Esophagus squamous epithelium (tissue), 5 donors: ENCODE measurements at regions not wholly inside any gene's neighbourhood (a gene's known extent, or its start where the extent isn't known, plus 50 kb on each side); places are given as distances from the start of the nearest gene placed in this dataset.
A peak's percentile ranks its signal among the peaks of the same experiment; 100 is the strongest.
"Not testable (repeated sequence)": the region's sequence is repeated elsewhere in the genome, so short reads cannot be mapped to it uniquely, and the experiment has no call there.

Experiments used
- DNase-seq: peaks from one replicate; lab custom pipeline; 2025; lab: John Stamatoyannopoulos, UW
- H3K27ac ChIP-seq, 4 donors: fragments of 200-600 bp; sonication (generic); one replicate each; pipeline ENCODE4 v1.5.1; 2016 to 2019; ENCODE audit warnings: mild to moderate bottlenecking in 1 of 4
- H3K27me3 ChIP-seq, 4 donors: fragments of 200-600 bp; sonication (generic); 1 replicate in 3 of 4; 2 replicates in 1 of 4; pipeline versions ENCODE4 v1.5.1 to v1.6.0; 2017 to 2021; ENCODE audit warnings: antibody characterized with exemption in 1 of 4
- H3K36me3 ChIP-seq, 3 donors: fragments of 200-600 bp; sonication (generic); one replicate each; pipeline ENCODE4 v1.5.1; 2016 to 2019
- H3K4me1 ChIP-seq, 3 donors: fragments of 200-600 bp; sonication (generic); one replicate each; pipeline ENCODE4 v1.5.1; 2017 to 2019
- H3K4me3 ChIP-seq, 4 donors: fragments of 200-600 bp; sonication (generic); 1 replicate in 3 of 4; 2 replicates in 1 of 4; pipeline ENCODE4 v1.5.1; 2016 to 2019; ENCODE audit warnings: mild to moderate bottlenecking in 2 of 4, moderate library complexity in 1 of 4
- H3K9me3 ChIP-seq, 3 donors: fragments of 200-600 bp; sonication (generic); one replicate each; pipeline ENCODE4 v1.5.1; 2016 to 2019
- CTCF ChIP-seq, 6 experiments: fragments of 450-650 bp in 4 of 6; fragments of 200-600 bp in 2 of 6; sonication (generic) in 2 of 6; IDR thresholded peaks; one replicate each; pipeline ENCODE4 v1.5.1; 2016 to 2019; ENCODE audit warnings: antibody characterized with exemption in 6 of 6, mild to moderate bottlenecking in 4 of 6, moderate library complexity in 4 of 6
- POLR2A ChIP-seq, 4 donors: fragments of 450-650 bp; IDR thresholded peaks; one replicate each; pipeline ENCODE4 v1.6.1; 2017; ENCODE audit warnings: antibody characterized with exemption in 4 of 4, mild to moderate bottlenecking in 4 of 4, moderate library complexity in 3 of 4
- WGBS, 2 donors: methylation state at CpG; one replicate each; pipeline ENCODE4 v1.1.5; 2018; 5-methylcytosine and 5-hydroxymethylcytosine counted together
- intact Hi-C: fragments of 100-400 bp; cut with DNase I; formaldehyde crosslinking; loops from one replicate; pipeline ENCODE4 v1.15.0; 2022
- donor health status: DM: yes; HTN: yes; CAD: no.

- WGBS, 2 donors, result 0 to 10% methylated on average over 2 to 17 of the region's 51 CpGs
- Histone ChIP-seq H3K27me3 (no peaks in the 10 kb centered on the region), H3K4me1 (peaks cover 0 to 31% (median 10%) of the 10 kb centered on the region in 3 donors), H3K36me3 (peaks cover 0 to 7% (median 0%) of the 10 kb centered on the region in 3 donors), H3K4me3 (peak overlapping the region; percentile 46 to 82 (median 75)), H3K27ac (peak overlapping the region; percentile 77 to 90 (median 86)), H3K9me3 (no peaks in the 10 kb centered on the region)
- DNase-seq, result no peak
- TF ChIP-seq CTCF (IDR thresholded peaks at IDR 0.05) (peak in 1 of 6 experiments; percentile 16), POLR2A (IDR thresholded peaks at IDR 0.05) (peak in 1 of 4 donors; percentile 41)
- intact Hi-C loops, result no loop called here
These were observed 154.6 kb downstream of the CCDC74A start for GRCh38 chr2:131682122-131682944.

- Histone ChIP-seq H3K27ac (peak overlapping the region; percentile 77 to 90 (median 86)), H3K36me3 (peaks cover 0 to 11% (median 0%) of the 10 kb centered on the region in 3 donors), H3K4me3 (peak overlapping the region; percentile 46 to 82 (median 75)), H3K4me1 (peaks cover 0 to 31% (median 10%) of the 10 kb centered on the region in 3 donors)
- WGBS, 2 donors, result 16 to 24% methylated on average over 9 of the region's 9 CpGs
- DNase-seq, H3K9me3 ChIP-seq, H3K27me3 ChIP-seq, intact Hi-C loops: not testable (repeated sequence)
These were observed 155.2 kb downstream of the CCDC74A start for GRCh38 chr2:131682945-131683330.

- 51 to 59% methylated on average over 4 of the region's 4 CpGs for WGBS, 2 donors
- peaks cover 0 to 31% (median 10%) of the 10 kb centered on the region in 3 donors for H3K4me1 ChIP-seq
- H3K4me3 ChIP-seq, H3K27me3 ChIP-seq, H3K27ac ChIP-seq, DNase-seq, H3K9me3 ChIP-seq, intact Hi-C loops: not testable (repeated sequence)
- H3K36me3 ChIP-seq, result peaks cover 0 to 20% (median 0%) of the 10 kb centered on the region in 3 donors
These were observed 157.1 kb downstream of the CCDC74A start for GRCh38 chr2:131684631-131685316.

DNA sequence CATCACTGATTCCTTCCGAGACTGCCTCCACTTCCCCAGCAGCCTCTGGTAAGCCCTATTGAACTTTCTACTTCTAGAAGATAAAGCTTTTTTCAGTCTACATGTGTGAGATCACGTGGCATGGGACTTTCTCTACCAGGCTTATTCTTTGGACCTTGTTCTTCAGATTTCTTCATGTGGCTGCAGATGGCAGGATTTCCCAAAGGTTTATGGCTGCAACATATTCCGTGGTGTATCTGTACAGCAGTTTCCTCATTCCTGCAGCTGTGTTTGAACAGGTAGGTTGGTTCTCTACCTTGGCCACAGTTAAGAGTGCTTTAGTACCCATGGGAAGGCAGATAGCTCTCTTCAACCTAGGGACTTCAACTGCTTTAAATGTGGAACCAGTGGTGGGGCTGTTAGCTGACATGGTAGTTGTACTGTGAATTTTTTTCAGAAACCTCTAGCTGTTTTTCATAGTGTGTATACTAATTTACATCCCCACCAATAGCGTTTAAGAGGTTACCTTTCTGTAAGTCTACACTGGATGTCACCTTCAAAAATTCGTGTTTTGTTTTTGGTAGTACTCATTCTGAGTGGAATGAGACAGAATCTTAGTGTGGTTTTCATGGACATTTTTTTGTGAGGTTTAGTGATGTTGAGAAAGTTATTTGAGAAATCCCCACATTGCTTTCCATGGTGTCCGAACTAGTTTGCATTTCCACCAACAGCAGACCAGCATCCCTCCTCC lies 158.6 kb downstream of the CCDC74A start:
- H3K27ac ChIP-seq, H3K9me3 ChIP-seq, intact Hi-C loops, H3K27me3 ChIP-seq, DNase-seq, H3K4me3 ChIP-seq: not testable (repeated sequence)
- peaks cover 0 to 31% (median 10%) of the 10 kb centered on the region in 3 donors for H3K4me1 ChIP-seq
- 70 to 73% methylated on average over 6 of the region's 6 CpGs for WGBS, 2 donors
- peaks cover 0 to 29% (median 0%) of the 10 kb centered on the region in 3 donors for H3K36me3 ChIP-seq

GRCh38 chr2:131686894-131687238 lies 159.2 kb downstream of the CCDC74A start:
- intact Hi-C loops, H3K27me3 ChIP-seq, H3K27ac ChIP-seq, H3K9me3 ChIP-seq, DNase-seq, H3K4me3 ChIP-seq: not testable (repeated sequence)
- Histone ChIP-seq H3K4me1 (peaks cover 0 to 27% (median 7%) of the 10 kb centered on the region in 3 donors), H3K36me3 (peaks cover 0 to 29% (median 0%) of the 10 kb centered on the region in 3 donors)

DNA sequence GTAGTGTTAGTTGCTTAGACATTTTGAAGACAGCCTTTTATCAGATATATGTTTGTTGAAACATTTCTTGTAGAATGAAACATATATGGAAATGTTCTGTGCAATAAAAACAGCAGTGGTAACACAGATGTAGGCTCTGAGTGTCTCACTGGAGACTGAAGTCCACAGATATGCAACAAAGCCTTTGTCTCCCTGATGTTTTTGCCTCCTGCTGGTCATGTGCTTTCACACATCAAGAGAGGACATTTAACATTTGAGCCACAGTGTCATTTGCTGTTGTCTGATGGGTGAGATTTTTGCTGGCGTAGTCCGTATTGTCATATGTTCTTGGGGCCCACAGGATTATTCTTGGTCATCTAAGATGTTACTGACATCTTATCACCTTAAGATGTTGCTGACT lies 161.4 kb downstream of the CCDC74A start:
- intact Hi-C loops, H3K4me1 ChIP-seq, H3K27ac ChIP-seq, H3K9me3 ChIP-seq, H3K27me3 ChIP-seq, DNase-seq, H3K4me3 ChIP-seq: not testable (repeated sequence)
- 80% methylated on average over 2 of the region's 2 CpGs; no CpG with 5 or more reads in 1 of the 2 donors for WGBS, 2 donors
- H3K36me3 ChIP-seq, result peaks cover 0 to 29% (median 0%) of the 10 kb centered on the region in 3 donors

- not testable (repeated sequence) for DNase-seq
These were observed 183.6 kb downstream of the CCDC74A start for GRCh38 chr2:131711268-131711667.

GRCh38 chr2:131717907-131718306 lies 190.2 kb downstream of the CCDC74A start:
- DNase-seq, H3K4me1 ChIP-seq, H3K9me3 ChIP-seq, H3K4me3 ChIP-seq, intact Hi-C loops, H3K36me3 ChIP-seq, H3K27ac ChIP-seq, H3K27me3 ChIP-seq: not testable (repeated sequence)

More at GRCh38 chr2:131711268-131711667, 183.6 kb downstream of the CCDC74A start:
- WGBS, 2 donors, result 62 to 63% methylated on average over 2 of the region's 2 CpGs
- H3K27me3 ChIP-seq, H3K36me3 ChIP-seq, intact Hi-C loops, H3K27ac ChIP-seq, H3K4me3 ChIP-seq, H3K9me3 ChIP-seq, H3K4me1 ChIP-seq: not testable (repeated sequence)

- intact Hi-C loops, H3K4me3 ChIP-seq, H3K27ac ChIP-seq, DNase-seq, H3K9me3 ChIP-seq, H3K4me1 ChIP-seq, H3K27me3 ChIP-seq: not testable (repeated sequence)
- WGBS, 2 donors, result 71 to 83% methylated on average over 6 of the region's 6 CpGs
- peaks cover 0 to 14% (median 0%) of the 10 kb centered on the region in 3 donors for H3K36me3 ChIP-seq
These were observed 193.5 kb downstream of the CCDC74A start for GRCh38 chr2:131721163-131721562.

GRCh38 chr2:131722256-131722655 lies 194.6 kb downstream of the CCDC74A start:
- not testable (repeated sequence) for DNase-seq

More at GRCh38 chr2:131722256-131722655, 194.6 kb downstream of the CCDC74A start:
- whole genome bisulfite sequencing, 2 donors, result 74 to 89% methylated on average over 2 of the region's 2 CpGs
- H3K9me3 ChIP-seq, H3K4me3 ChIP-seq, H3K4me1 ChIP-seq, intact Hi-C loops, H3K27ac ChIP-seq, H3K27me3 ChIP-seq: not testable (repeated sequence)
- peaks cover 0 to 14% (median 0%) of the 10 kb centered on the region in 3 donors for H3K36me3 ChIP-seq
